A549 (cell line): ENCODE measurements at regions not wholly inside any gene's neighbourhood (a gene's known extent, or its start where the extent isn't known, plus 50 kb on each side); places are given as distances from the start of the nearest gene placed in this dataset.
A peak's percentile ranks its signal among the peaks of the same experiment; 100 is the strongest.

Experiments used
- EHMT2 ChIP-seq: fragments of 200-600 bp; sonication (generic); IDR thresholded peaks from 2 replicates; pipeline ENCODE4 v1.6.1; 2016; ENCODE audit warnings: antibody characterized with exemption, low read depth, mild to moderate bottlenecking, moderate library complexity
- EP300 ChIP-seq, 2 experiments: fragments of >200 bp; sonication (Bioruptor Twin); formaldehyde crosslinking; IDR thresholded peaks; 2 replicates in 1 of 2; 3 replicates in 1 of 2; pipeline ENCODE4 v1.6.1; 2016 to 2017
- GATA3 ChIP-seq: IDR thresholded peaks from 2 replicates; pipeline ENCODE4 v1.6.1; 2012; ENCODE audit warnings: borderline replicate concordance
- KDM1A ChIP-seq: fragments of 200-600 bp; sonication (generic); IDR thresholded peaks from 2 replicates; pipeline ENCODE4 v1.6.1; 2016; ENCODE audit warnings: low read depth, mild to moderate bottlenecking
- SMC3 ChIP-seq: fragments of >200 bp; sonication (Bioruptor Twin); formaldehyde crosslinking; IDR thresholded peaks from 3 replicates; pipeline ENCODE4 v1.6.1; 2018; ENCODE audit warnings: inconsistent platforms
- TF ChIP-seq, protein P1 (sequence below): fragments of >200 bp; sonication (Bioruptor Twin); formaldehyde crosslinking; IDR thresholded peaks from 3 replicates; pipeline ENCODE4 v1.5.1; 2016

DNA sequence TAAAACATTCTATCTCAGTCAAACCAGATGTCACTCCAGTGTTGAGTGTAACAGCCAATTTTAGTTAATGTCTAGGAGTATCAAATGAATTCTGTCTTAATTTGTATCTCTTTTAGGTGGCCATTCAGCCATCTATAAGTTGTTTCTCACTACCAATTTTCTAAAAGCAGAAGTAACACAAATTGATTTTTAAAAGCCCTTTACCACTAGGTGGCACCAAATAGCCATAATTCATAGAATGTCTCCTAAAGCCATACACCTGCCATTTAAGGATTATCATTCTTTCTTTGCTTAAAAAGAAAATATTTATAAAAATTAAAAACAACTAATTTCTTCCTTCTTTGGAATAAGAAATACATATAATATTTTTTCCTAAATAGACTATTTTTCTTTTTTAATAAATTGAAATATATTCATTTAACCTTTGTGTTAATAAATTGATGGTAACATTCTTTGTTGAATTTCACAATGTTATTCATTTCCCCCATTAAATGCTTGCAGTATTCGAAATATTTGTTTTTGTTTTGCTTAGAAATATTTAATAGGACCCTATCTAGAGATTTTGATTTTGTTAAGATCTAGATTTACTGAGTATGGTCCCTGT is 107.8 kb upstream of the PPP1R3A start:
- TF ChIP-seq, protein P1, sequence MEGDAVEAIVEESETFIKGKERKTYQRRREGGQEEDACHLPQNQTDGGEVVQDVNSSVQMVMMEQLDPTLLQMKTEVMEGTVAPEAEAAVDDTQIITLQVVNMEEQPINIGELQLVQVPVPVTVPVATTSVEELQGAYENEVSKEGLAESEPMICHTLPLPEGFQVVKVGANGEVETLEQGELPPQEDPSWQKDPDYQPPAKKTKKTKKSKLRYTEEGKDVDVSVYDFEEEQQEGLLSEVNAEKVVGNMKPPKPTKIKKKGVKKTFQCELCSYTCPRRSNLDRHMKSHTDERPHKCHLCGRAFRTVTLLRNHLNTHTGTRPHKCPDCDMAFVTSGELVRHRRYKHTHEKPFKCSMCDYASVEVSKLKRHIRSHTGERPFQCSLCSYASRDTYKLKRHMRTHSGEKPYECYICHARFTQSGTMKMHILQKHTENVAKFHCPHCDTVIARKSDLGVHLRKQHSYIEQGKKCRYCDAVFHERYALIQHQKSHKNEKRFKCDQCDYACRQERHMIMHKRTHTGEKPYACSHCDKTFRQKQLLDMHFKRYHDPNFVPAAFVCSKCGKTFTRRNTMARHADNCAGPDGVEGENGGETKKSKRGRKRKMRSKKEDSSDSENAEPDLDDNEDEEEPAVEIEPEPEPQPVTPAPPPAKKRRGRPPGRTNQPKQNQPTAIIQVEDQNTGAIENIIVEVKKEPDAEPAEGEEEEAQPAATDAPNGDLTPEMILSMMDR: peak; percentile 80
- TF ChIP-seq KDM1A (no peak), GATA3 (no peak), SMC3 (peak; percentile 62), EP300 (IDR thresholded peaks at IDR 0.05) (no peak), EHMT2 (no peak)
